ENCODE measurements at regions not wholly inside any gene's neighbourhood (a gene's known extent, or its start where the extent isn't known, plus 50 kb on each side); places are given as distances from the start of the nearest gene placed in this dataset.

DNA sequence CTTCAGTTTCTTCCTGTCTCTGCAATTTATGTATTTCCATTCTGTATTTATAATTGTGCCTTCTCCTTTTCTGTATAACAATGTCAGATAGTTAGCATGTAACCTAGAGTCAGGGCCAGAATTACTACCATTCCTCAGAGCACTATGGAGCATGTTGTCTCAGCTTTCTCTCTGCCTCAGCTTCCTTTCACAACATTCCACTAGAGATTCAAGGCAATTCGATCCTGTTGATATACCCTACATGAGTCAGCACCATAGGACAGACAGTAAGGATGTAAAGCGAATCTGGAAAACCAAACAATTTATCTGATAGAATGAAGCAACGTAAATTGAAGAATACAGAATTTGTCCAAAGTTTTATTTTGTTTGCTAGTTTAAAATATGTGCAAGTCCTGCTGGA is 728.3 kb upstream of the SEMA6A start:
- no peak for DNase-seq (ENCODE audit: low spot score)

DNA sequence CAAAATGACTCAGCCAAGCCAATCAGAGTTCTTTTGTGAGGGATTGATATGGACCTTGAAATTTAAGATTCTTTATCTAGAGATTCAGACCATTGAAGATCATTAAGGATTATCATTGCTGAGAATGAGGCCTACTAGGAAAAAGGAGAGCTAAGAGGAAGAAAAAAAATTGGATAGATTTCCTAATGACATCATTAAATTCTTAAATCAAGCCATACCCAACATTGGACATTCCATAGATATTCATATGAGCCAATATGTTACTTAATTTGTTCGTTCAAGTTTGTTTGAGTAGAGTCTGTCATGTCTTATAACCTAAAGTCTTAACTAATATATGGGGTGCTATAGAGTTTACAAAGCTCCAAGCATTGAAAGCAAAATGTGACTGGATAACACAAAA is 727.9 kb upstream of the SEMA6A start:
- DNase-seq (ENCODE audit: low spot score), result no peak

DNA sequence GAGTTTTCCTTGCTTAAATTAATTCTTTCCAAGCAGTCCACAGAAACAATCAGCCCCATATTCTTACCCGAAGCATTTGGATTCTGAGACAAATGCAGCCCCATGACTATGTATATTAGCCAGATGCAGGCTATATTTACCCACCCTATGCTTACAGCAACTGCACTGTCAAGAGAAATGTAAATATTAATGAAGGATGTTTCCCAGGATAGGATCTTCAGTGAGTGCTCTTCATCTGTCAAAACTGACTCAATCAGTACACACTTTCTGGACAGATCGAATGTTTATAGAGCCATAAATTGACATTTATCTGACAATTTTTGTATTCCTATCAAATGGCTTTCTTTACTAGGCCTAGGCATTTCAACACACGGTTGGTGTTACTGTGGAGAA is 725.3 kb upstream of the SEMA6A start:
- no peak for DNase-seq (ENCODE audit: low spot score)

DNA sequence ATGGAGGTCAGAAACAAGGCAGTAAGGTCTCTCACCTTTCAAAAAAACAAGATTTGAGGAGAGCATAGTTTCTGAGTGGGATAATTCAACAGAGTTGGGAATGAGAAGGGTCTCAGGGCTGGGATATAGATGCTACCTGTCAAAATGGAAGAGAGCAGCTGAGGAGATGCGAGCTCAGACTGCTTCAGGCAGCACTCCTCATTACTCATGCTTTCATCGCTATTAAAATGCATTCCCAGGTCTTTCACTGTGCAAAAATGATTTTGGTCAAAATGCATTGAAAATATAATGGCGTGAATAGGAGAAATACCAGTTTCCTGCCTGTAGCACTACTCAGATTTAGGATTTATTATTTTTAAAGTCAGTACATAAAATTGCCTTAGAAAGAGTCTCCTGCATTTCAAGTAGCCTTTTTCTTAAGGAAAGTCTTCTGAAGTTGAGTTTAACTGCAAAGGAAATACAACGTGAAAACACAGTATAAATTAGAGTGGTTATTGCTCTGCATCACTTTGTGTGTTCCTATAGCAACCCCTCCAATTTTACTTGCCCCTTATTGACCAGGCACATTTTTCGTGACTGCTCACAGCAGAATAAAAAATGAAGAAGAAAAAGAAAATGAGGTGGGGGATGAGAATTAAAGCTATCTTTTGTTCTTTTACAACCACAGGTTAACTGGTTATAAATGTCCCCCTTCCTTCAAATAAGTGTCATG is 724.8 kb upstream of the SEMA6A start:
- no peak for DNase-seq (ENCODE audit: low spot score)

DNA sequence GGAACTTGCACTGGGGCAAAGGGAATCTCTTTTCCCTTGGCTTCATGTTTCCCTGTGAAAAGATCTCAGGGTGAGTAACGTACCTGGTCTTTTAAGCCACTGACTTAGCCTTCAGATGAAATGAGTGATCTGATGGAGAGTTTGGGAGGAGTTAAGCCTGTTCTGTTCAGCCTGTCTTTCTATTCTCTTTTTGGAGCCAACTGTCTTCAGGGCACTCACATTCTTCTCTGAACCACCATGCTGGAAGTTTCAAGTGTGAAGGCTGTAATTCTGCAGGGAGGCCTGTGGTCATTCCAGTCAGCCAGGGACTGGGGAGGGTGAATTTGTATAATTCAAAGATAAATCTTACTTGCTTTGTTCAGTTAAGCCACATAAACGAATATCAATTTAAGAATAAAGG is 722.2 kb upstream of the SEMA6A start:
- no peak for DNase-seq (ENCODE audit: low spot score)

DNA sequence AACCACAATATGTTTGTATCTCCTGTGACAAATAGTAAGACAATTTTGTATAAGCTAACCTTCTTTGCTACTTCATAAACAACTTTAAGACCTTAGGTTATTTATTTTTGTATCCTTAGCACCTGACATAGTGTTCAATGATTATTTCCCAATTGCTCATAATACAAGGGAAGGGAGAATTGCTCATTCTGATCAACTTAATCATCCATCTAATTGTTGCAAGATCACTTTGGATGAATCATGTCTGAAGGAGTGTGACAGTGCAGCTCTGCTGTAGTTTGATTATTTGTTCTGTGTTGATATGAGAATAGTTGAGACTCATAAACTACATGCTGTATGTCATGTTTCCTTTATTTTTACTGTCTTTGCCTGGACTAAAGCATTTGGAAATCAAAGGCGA is 721.3 kb upstream of the SEMA6A start:
- no peak for DNase-seq (ENCODE audit: low spot score)

DNA sequence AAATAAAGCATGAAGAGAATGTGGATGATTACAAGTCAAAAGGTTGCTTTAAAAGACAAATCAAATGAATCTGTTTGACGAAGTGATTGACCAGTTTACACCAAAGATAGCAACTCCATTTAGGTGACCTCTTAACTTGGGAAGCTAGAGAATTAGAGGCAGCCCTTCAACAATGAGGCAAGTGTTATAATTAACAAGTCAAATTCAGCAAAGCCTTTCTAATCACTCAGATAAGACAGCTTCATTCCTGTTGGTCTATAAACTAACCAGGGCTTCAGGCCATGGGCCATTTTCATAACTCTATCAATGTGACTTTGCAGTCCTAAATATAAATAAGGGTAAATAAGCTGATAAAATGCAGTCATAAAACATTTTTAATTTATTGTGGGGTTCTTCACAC is 712.2 kb upstream of the SEMA6A start:
- DNase-seq (ENCODE audit: low spot score), result no peak

DNA sequence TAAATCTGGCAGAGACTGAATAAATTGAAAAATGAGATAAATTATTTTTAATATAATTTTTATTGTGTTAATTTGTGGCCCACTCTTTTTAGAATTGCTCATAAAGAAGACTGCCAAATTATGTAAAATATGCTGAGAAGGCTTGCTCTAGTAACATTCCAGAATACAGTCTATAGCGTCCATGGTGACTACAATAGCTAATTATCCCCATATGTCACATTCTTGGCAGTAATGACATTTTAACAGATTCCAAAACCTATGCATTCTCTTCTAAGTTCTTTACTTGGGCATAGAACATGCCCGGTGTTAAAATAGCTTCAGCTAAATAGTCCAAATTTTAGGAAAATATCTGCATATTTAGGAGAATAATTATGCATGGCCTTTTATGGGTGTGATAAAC is 697.0 kb upstream of the SEMA6A start:
- no peak for DNase-seq (ENCODE audit: low spot score)

DNA sequence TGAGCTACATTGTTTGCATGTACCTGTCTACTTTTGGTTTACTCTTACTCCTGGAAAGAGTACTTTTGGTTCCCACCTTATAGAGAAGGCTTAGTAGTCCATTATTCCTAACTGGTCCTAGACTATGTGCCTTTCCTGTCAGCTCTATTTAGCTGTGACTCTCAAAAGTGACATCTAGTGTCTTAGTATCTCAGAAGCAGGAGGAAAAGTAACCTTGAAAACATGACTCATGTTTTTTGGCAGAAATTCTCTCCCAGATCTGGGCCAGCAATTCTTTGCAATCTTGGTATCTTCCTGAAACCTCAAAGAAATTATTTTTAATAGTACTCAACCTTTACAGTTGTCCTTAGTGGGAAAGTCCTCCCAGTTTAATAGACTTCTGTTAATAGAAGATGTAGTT is 691.7 kb upstream of the SEMA6A start:
- peak; percentile 20 for DNase-seq (ENCODE audit: low spot score)

DNA sequence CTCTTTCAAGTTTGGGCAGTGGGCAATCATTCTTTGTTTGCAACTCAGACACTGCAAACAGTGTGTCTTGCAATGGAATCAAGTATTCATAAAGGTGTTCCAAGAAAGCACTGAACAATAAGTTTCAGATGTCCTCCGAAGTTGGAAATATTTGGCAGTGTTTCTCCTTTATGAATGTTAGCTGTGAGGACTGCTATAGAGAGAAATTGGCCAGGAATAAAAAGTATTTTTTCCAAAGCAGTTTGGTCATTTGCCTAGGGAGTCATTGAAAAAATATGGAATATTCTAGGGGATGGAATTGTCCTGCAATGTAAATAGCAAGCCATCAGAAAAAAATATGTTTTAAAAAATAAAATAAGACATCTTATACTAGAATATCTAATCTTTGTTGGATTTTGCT is 688.6 kb upstream of the SEMA6A start:
- DNase-seq (ENCODE audit: low spot score), result no peak

DNA sequence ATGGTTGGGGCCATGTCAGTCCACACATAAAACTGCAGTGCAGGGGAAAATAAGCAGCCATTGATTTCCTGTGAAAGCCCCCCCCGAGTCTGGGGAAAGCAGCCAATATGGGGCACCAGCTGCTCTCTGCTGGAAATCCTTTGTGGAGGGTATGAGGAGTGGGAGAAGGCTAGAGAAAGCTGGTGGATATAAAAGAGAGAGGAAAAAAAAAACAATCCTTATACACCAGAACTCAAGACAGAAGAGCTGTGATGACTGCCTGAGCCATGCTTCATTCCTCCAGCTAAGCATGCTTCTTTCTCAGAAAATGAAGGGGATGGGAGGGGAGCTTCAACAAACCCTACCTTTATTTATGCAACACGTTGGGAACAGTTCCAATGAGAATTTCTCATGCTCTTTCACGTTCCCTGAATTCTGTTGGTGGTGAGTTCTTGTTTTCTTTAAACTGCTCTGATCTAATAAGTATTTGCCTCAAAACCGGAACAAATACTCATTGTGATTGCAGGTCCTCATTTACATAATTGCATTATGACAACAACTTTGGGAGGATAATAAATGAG is 688.0 kb upstream of the SEMA6A start:
- no peak for DNase-seq (ENCODE audit: low spot score)

DNA sequence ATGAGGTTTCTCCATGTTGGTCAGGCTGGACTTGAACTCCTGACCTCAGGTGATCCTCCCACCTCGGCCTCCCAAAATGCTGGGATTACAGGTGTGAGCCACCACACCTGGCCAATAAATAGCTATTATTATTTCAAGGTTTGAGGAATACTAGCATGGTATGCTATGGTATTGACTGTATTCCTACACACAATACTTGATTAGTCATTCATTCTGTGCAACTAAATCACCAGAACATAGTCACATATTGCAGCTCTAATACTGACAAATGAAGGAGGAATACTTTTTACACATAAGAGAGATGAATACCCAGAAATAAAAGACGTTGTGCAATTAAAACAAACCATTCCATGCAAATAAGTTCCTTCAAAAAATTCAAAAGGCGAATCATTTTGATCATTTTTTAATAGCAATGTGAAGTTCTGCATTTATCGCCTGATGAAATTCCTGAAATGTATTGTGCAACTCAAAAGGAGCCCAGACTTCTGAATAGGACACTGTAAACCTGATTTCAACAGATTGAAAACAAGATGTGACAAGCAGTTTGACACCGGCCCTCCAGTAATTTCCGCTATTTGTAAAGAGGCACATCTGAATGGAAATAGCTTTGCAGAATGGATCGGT is 687.4 kb upstream of the SEMA6A start:
- no peak for DNase-seq (ENCODE audit: low spot score)

DNA sequence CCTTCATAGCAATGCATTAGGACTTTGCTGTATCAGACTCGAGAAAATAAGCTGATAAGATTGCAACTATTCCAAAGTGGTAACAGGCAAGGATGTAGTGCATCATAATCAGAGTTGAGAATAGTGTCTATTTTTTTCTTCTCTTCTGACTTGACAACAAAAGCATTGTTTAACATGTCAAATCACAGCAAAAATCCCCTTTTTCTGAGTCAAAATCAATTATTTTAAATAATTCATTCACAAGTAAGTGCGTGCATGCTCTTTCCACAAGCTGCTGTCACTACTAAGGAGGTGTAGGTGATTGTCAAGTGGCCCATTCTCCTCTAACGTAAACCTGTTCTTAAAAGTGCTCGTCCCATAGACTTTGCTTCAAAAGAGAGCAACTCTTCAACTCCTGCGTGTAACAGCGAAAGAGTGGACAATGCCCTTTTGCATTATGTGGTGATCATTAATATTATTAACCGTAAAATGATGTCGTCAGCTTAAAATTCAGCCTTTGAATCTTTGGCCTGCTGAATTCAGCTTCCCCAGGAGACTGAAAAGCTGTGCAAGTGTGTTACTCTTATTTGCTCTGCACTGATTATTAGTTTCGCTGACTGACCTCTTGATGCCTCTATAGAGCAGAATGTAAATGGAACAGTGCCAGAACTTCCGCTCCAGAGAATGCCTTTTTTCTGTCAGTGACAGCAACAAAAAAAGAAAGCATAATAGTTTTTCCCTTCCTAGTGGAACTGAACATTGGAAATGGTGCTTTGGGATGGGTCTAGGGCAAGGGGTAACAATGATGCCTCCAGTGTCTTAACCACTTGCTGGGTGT is 680.8 kb upstream of the SEMA6A start:
- DNase-seq (ENCODE audit: low spot score), result no peak

DNA sequence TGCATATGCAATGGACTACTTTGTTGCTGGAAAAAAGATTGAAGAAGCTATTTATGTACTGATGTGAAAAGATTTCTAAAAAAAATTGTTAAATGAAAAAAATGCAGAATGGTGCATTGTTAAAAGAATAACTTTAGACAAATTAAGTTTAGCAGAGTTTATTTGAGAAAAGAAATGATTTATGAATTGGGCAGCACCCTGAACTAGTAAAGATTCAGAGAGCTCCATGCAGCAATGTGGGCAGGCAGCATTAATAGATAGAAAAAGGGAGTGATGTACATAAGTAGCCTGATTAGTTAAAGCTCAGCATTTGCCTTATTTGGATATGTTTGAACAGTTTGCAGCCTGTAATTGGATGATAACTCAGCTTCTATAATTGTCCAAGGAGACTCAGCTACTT is 677.9 kb upstream of the SEMA6A start:
- DNase-seq (ENCODE audit: low spot score), result no peak

DNA sequence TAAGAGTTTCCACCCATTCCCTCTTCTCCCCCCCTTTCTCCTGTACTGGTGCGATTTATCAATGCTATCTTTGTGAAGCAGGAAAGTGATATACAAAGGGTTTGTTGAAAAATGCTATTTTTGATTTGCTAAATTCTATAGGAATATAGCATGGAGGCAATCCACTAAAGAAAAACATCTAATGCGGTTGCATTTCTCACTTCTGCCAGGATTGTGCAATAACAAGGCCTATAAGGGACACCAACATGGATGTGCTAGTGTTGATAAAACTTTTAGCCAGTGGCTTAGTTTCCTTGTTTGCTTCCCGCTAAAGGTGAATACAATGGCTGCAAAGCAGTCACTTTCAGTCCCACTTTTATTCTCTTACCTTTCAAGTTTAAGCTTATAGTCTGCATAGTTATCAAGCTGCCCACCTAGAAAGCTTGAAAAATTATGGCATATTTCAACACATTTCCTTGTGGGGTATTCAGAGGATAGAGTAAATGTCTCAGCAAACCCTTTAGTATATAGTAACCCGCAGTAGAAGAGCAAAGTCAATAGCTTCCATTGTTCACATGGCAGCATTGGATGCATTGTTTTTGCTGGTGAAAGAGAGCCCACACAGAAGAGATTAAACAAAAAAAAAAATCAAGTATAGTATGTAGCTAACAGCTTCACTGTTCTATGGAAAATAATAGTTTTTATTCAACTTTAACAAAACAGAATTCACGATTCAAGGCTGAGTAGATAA is 674.6 kb upstream of the SEMA6A start:
- no peak for DNase-seq (ENCODE audit: low spot score)

DNA sequence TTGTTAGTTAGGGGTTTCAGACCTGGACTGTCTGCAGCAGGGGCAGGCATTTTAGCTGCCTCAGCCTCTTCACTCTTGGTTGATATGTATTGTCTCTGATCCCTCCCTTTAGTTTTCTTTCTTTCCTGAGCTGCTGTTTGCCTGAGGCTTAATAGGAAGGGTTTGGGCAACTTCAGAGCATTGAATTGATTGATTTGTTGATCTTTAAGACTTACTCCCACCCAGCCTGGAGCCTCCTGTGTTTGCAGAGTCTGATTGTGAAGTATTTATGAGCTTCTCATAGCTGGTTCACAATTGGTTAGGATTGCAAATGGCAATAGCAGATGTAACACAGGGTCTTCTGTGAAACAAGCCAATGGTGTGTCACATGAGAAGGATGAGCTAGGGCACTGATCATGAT is 671.8 kb upstream of the SEMA6A start:
- DNase-seq (ENCODE audit: low spot score), result no peak

DNA sequence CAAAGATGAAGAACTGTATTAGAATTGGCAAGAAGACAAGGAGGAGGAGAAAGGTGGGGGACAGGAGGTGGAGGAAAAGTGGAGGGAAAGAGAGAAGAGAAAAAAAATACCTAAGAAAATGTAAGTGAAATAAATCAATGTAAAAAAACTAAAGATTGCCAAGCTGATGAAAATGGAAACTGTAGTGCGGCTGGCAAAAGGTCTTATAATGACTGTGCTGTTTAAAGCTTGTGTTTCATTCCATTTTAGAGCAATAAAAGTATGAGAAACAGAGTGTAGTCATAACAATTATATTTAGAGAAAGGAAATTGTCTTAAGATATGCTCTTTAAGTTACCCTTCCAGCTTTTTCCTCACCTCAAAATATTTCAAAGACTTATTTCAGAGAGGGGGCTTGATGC is 670.5 kb upstream of the SEMA6A start:
- no peak for DNase-seq (ENCODE audit: low spot score)

DNA sequence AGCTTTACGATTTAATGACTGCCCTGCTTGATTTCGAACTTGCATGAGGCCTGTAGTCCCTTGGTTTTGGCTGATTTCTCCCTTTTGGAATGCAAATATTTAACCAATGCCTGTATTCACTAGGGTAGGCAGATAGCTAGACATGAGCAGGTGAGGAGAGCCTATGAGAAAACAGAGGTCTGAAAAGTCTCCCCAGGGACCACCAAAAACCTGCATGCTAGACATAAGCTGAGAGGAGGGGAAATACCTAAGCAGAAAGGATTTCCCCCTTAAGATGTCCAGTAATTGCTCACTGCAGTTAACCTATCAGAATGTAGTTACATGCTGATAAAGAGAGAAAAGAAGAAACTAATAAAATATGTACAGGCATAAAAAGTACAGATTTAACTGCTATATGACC is 667.4 kb upstream of the SEMA6A start:
- no peak for DNase-seq (ENCODE audit: low spot score)

DNA sequence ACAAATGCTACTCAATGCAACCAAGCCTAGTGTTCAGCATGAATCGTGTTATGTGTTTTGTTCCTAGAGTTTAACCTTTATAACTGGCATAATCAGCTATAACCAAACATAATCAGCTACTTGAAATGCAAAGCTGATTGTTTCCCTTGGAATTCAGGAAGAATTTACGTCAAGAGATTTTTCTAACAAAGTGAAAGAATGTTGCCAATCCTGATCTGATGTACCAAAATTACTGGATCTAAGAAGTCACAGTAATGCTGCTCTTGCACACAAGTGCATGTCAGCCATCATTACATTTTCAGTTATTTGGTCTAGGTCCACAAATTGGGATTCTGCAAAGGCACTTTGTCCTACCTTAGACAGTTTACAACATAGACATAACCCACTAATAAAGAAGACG is 662.3 kb upstream of the SEMA6A start:
- no peak for DNase-seq (ENCODE audit: low spot score)

DNA sequence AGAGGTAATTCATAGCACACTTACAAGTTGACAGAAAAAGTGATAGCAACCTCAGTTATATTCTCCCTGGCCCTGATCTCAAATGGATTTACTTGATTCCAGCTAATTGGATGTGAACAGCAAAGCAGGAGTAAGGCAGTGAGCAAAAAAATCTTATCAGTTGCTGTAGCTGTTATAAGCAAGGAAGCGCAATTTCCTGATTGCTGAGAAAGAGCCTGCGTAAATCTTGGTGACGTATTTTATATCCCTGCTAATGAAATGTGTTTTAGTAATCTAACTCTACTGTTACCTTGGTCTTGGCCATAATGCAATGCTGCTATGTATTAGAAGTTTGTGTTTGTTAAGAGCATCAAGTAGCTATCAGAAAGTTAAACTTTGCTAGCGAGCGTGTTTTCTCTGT is 661.2 kb upstream of the SEMA6A start:
- DNase-seq (ENCODE audit: low spot score), result no peak

DNA sequence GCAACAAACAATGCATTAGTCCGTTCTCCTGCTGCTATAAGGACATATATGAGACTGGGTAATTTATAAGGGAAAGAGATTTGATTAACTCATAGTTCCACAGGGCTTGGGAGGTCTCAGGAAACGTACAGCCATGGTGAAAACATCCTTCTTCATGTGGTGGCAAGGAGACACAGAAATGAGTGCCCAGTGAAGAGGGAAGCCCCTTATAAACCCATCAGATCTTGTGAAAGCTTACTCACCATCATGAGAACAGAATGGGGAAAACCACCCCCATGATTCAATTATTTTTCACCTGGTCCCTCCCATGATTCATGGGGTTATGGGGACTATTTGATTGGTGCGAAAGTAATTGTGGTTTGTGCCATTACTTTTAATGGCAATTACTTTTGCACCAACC is 655.8 kb upstream of the SEMA6A start:
- DNase-seq (ENCODE audit: low spot score), result no peak

DNA sequence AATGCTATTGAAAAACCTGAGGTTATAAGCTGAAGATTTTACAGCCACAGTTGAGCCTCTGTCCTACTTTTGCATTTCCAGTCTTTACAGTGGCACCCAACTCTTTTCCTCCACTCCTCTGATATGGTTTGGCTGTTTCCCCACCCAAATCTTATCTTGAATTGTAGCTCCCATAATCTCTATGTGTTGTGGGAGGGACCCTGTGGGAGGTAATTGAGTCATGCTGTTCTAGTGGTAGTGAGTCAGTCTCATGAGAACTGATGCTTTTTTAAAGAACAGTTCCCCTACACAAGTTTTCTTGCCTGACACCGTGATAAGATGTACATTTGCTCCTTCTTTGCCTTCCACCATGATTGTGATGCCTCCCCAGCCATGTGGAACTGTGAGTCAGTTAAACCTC is 646.1 kb upstream of the SEMA6A start:
- peak; percentile 30 for DNase-seq (ENCODE audit: low spot score)

All from RKO (cell line).